ENCODE measurements at regions not wholly inside any gene's neighbourhood (a gene's known extent, or its start where the extent isn't known, plus 50 kb on each side); places are given as distances from the start of the nearest gene placed in this dataset.

GRCh38 chr3:18011387-18011786 is 269.0 kb upstream of the TBC1D5 start (continued):
- TF ChIP-seq, protein P1, sequence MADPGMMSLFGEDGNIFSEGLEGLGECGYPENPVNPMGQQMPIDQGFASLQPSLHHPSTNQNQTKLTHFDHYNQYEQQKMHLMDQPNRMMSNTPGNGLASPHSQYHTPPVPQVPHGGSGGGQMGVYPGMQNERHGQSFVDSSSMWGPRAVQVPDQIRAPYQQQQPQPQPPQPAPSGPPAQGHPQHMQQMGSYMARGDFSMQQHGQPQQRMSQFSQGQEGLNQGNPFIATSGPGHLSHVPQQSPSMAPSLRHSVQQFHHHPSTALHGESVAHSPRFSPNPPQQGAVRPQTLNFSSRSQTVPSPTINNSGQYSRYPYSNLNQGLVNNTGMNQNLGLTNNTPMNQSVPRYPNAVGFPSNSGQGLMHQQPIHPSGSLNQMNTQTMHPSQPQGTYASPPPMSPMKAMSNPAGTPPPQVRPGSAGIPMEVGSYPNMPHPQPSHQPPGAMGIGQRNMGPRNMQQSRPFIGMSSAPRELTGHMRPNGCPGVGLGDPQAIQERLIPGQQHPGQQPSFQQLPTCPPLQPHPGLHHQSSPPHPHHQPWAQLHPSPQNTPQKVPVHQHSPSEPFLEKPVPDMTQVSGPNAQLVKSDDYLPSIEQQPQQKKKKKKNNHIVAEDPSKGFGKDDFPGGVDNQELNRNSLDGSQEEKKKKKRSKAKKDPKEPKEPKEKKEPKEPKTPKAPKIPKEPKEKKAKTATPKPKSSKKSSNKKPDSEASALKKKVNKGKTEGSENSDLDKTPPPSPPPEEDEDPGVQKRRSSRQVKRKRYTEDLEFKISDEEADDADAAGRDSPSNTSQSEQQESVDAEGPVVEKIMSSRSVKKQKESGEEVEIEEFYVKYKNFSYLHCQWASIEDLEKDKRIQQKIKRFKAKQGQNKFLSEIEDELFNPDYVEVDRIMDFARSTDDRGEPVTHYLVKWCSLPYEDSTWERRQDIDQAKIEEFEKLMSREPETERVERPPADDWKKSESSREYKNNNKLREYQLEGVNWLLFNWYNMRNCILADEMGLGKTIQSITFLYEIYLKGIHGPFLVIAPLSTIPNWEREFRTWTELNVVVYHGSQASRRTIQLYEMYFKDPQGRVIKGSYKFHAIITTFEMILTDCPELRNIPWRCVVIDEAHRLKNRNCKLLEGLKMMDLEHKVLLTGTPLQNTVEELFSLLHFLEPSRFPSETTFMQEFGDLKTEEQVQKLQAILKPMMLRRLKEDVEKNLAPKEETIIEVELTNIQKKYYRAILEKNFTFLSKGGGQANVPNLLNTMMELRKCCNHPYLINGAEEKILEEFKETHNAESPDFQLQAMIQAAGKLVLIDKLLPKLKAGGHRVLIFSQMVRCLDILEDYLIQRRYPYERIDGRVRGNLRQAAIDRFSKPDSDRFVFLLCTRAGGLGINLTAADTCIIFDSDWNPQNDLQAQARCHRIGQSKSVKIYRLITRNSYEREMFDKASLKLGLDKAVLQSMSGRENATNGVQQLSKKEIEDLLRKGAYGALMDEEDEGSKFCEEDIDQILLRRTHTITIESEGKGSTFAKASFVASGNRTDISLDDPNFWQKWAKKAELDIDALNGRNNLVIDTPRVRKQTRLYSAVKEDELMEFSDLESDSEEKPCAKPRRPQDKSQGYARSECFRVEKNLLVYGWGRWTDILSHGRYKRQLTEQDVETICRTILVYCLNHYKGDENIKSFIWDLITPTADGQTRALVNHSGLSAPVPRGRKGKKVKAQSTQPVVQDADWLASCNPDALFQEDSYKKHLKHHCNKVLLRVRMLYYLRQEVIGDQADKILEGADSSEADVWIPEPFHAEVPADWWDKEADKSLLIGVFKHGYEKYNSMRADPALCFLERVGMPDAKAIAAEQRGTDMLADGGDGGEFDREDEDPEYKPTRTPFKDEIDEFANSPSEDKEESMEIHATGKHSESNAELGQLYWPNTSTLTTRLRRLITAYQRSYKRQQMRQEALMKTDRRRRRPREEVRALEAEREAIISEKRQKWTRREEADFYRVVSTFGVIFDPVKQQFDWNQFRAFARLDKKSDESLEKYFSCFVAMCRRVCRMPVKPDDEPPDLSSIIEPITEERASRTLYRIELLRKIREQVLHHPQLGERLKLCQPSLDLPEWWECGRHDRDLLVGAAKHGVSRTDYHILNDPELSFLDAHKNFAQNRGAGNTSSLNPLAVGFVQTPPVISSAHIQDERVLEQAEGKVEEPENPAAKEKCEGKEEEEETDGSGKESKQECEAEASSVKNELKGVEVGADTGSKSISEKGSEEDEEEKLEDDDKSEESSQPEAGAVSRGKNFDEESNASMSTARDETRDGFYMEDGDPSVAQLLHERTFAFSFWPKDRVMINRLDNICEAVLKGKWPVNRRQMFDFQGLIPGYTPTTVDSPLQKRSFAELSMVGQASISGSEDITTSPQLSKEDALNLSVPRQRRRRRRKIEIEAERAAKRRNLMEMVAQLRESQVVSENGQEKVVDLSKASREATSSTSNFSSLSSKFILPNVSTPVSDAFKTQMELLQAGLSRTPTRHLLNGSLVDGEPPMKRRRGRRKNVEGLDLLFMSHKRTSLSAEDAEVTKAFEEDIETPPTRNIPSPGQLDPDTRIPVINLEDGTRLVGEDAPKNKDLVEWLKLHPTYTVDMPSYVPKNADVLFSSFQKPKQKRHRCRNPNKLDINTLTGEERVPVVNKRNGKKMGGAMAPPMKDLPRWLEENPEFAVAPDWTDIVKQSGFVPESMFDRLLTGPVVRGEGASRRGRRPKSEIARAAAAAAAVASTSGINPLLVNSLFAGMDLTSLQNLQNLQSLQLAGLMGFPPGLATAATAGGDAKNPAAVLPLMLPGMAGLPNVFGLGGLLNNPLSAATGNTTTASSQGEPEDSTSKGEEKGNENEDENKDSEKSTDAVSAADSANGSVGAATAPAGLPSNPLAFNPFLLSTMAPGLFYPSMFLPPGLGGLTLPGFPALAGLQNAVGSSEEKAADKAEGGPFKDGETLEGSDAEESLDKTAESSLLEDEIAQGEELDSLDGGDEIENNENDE (IDR thresholded peaks at IDR 0.05; ENCODE audit: insufficient replicate concordance, low read length), result no peak

Data from H1 (cell line).